GM12878 (cell line): ENCODE measurements at regions not wholly inside any gene's neighbourhood (a gene's known extent, or its start where the extent isn't known, plus 50 kb on each side); places are given as distances from the start of the nearest gene placed in this dataset.

Experiments used
- ATAC-seq: fragments of 200-7000 bp; cut with Tn5 transposase; 3 replicates; pipeline ENCODE4 v1.9.1; 2020; ENCODE audit warnings: mild to moderate bottlenecking, moderate library complexity
- BruUV-seq: library from RNA; stranded (reverse); fragments of 400-500 nt; replicated peaks from 2 replicates; lab custom pipeline; 2021; lab: Mats Ljungman, UMichigan
- CTCF ChIA-PET: fragments of 300-600 bp; sonication (Branson Sonifier 250); formaldehyde crosslinking; extraction: SDS; loops from one replicate; lab custom pipeline; 2021; ENCODE audit warnings: inconsistent platforms; lab: Yijun Ruan, JAX
- POLR2A ChIA-PET: fragments of 350-600 bp; formaldehyde crosslinking; extraction: SDS; loops from one replicate; lab custom pipeline; 2021; ENCODE audit warnings: inconsistent platforms; lab: Charles Lee
- RAD21 ChIA-PET: fragments of 300-600 bp; sonication (Branson Sonifier 250); formaldehyde crosslinking; loops from one replicate; lab custom pipeline; 2023; ENCODE audit warnings: antibody characterized with exemption; ENCODE audit not compliant: unreplicated experiment; lab: Charles Lee
- SMC1A ChIA-PET: fragments of 300-600 bp; sonication (Branson Sonifier 250); formaldehyde crosslinking; loops from one replicate; lab custom pipeline; 2023; ENCODE audit not compliant: unreplicated experiment, uncharacterized antibody; lab: Charles Lee
- DNase-seq: peaks from one replicate; pipeline ENCODE4 v3.0.0-alpha.2; 2011; ENCODE audit warnings: low read depth, low spot score
- FAIRE-seq: peaks from 3 replicates; lab custom pipeline; 2011; peaks lifted over from hg19 to GRCh38; lab: Jason Lieb, UNC
- H2AFZ ChIP-seq: 2 replicates; pipeline ENCODE4 v1.6.0; 2011; ENCODE audit warnings: low read depth, low read length, control low read depth; ENCODE audit not compliant: control insufficient read depth
- H3K27ac ChIP-seq: 2 replicates; pipeline ENCODE4 v1.5.1; 2011; ENCODE audit warnings: control low read depth; ENCODE audit not compliant: control insufficient read depth, insufficient read depth
- H3K27me3 ChIP-seq, 2 experiments: replicated peaks in 1 of 2; 2 replicates each; pipeline versions ENCODE4 v1.6.0 to v1.6.1; 2011; ENCODE audit warnings: low read length in 1 of 2; ENCODE audit not compliant: control insufficient read depth in 2 of 2, insufficient read depth in 2 of 2
- H3K36me3 ChIP-seq, 2 experiments: 2 replicates each; pipeline ENCODE4 v1.5.1; 2011; ENCODE audit warnings: low read length in 1 of 2; ENCODE audit not compliant: control insufficient read depth in 2 of 2, insufficient read depth in 2 of 2
- H3K4me1 ChIP-seq: 2 replicates; pipeline ENCODE4 v1.6.1; 2011; ENCODE audit warnings: mild to moderate bottlenecking, low read length, moderate library complexity, mixed read lengths; ENCODE audit not compliant: control insufficient read depth, insufficient read depth
- H3K4me2 ChIP-seq: 2 replicates; pipeline ENCODE4 v1.6.0; 2011; ENCODE audit warnings: control low read depth; ENCODE audit not compliant: control insufficient read depth, insufficient read depth
- H3K4me3 ChIP-seq: fragments of 200-600 bp; sonication (generic); 2 replicates; pipeline ENCODE4 v1.5.1; 2016
- H3K79me2 ChIP-seq: 2 replicates; pipeline ENCODE4 v1.6.0; 2011; ENCODE audit warnings: low read length; ENCODE audit not compliant: control insufficient read depth, insufficient read depth
- H3K9ac ChIP-seq: 2 replicates; pipeline ENCODE4 v1.8.0; 2011; ENCODE audit warnings: low read length, control low read depth, mixed read lengths; ENCODE audit not compliant: control insufficient read depth, insufficient read depth
- H3K9me3 ChIP-seq: replicated peaks from 3 replicates; pipeline ENCODE4 v1.5.1; 2011; ENCODE audit warnings: mild to moderate bottlenecking, low read length; ENCODE audit not compliant: control insufficient read depth, insufficient read depth
- H4K20me1 ChIP-seq: 2 replicates; pipeline ENCODE4 v1.6.0; 2011; ENCODE audit not compliant: control insufficient read depth, insufficient read depth
- ESRRA ChIP-seq: IDR thresholded peaks from 2 replicates; pipeline ENCODE4 v1.6.1; 2012; ENCODE audit warnings: mild to moderate bottlenecking, low read length, improper control_type of control experiment
- GABPA ChIP-seq: IDR thresholded peaks from 2 replicates; pipeline ENCODE4 v1.6.1; 2014; ENCODE audit warnings: antibody characterized with exemption, low read depth, mild to moderate bottlenecking, inconsistent platforms
- GATAD2B ChIP-seq: fragments of 450-650 bp; conservative IDR thresholded peaks from 2 replicates; pipeline ENCODE4 v1.6.1; 2017; ENCODE audit warnings: low read depth, mild to moderate bottlenecking, moderate library complexity
- HCFC1 ChIP-seq: fragments of 150-350 bp; IDR thresholded peaks from 2 replicates; pipeline ENCODE4 v1.6.1; 2014; ENCODE audit warnings: low read length
- HDGF ChIP-seq: fragments of 450-650 bp; IDR thresholded peaks from 2 replicates; pipeline ENCODE4 v1.6.1; 2016; ENCODE audit warnings: antibody characterized with exemption
- MXI1 ChIP-seq: fragments of 150-350 bp; IDR thresholded peaks from 2 replicates; pipeline ENCODE4 v1.6.1; 2011; ENCODE audit warnings: low read depth, mild to moderate bottlenecking, inconsistent platforms, low read length, improper control_type of control experiment
- MYC ChIP-seq: IDR thresholded peaks from 2 replicates; pipeline ENCODE4 v1.6.1; 2011; ENCODE audit warnings: mild to moderate bottlenecking, low read length, moderate library complexity, inconsistent platforms; ENCODE audit not compliant: insufficient read depth, insufficient replicate concordance, insufficient read length, severe bottlenecking
- NFYA ChIP-seq: IDR thresholded peaks from 2 replicates; pipeline ENCODE4 v1.6.1; 2011; ENCODE audit warnings: low read depth, mild to moderate bottlenecking, low read length, improper control_type of control experiment, borderline replicate concordance
- NR2F1 ChIP-seq: fragments of 450-650 bp; conservative IDR thresholded peaks from 2 replicates; pipeline ENCODE4 v1.6.1; 2017; ENCODE audit warnings: mild to moderate bottlenecking
- SMAD5 ChIP-seq: IDR thresholded peaks from 2 replicates; pipeline ENCODE4 v1.6.1; 2016; ENCODE audit warnings: antibody characterized with exemption, low read depth
- SREBF1 ChIP-seq: IDR thresholded peaks from 2 replicates; pipeline ENCODE4 v1.6.1; 2012; ENCODE audit warnings: mild to moderate bottlenecking, low read length
- TAF1 ChIP-seq: IDR thresholded peaks from 2 replicates; pipeline ENCODE4 v1.6.1; 2011; ENCODE audit warnings: mild to moderate bottlenecking, low read depth, low read length, borderline replicate concordance
- WGBS: methylation state at CpG from one replicate; pipeline ENCODE4 v1.1.6; 2016; ENCODE audit warnings: low lambda C conversion rate; ENCODE audit not compliant: insufficient replicate concordance, insufficient coverage; ENCODE audit errors: missing lambda C conversion rate; 5-methylcytosine and 5-hydroxymethylcytosine counted together
- in situ Hi-C: fragments of 300-500 bp; cut with MboI; formaldehyde crosslinking; loops from 9 replicates; pipeline ENCODE4 v1.14.3; 2018; ENCODE audit warnings: mixed read lengths
- intact Hi-C: fragments of 100-400 bp; cut with micrococcal nuclease; formaldehyde crosslinking; loops from one replicate; pipeline ENCODE4 v1.14.2; 2022; ENCODE audit not compliant: unreplicated experiment
- TF ChIP-seq, protein P1 (sequence below): fragments of 450-650 bp; IDR thresholded peaks from 2 replicates; pipeline ENCODE4 v1.6.1; 2018; ENCODE audit warnings: mild to moderate bottlenecking, low read depth, moderate library complexity; ENCODE audit not compliant: partially characterized antibody
- TF ChIP-seq, protein P2 (sequence below): IDR thresholded peaks from 2 replicates; pipeline ENCODE4 v1.6.1; 2012; ENCODE audit warnings: low read depth, low read length, improper control_type of control experiment
- TF ChIP-seq, protein P3 (sequence below): fragments of 450-650 bp; IDR thresholded peaks from 2 replicates; pipeline ENCODE4 v1.6.1; 2018; ENCODE audit warnings: borderline replicate concordance, mild to moderate bottlenecking; ENCODE audit not compliant: partially characterized antibody
- TF ChIP-seq, protein P4 (sequence below): fragments of 450-650 bp; IDR thresholded peaks from 2 replicates; pipeline ENCODE4 v1.6.1; 2014; ENCODE audit warnings: mild to moderate bottlenecking
- TF ChIP-seq, protein P5 (sequence below): IDR thresholded peaks from 2 replicates; pipeline ENCODE4 v1.6.1; 2011; ENCODE audit warnings: mild to moderate bottlenecking, low read depth, low read length, moderate library complexity; ENCODE audit not compliant: insufficient replicate concordance

DNA sequence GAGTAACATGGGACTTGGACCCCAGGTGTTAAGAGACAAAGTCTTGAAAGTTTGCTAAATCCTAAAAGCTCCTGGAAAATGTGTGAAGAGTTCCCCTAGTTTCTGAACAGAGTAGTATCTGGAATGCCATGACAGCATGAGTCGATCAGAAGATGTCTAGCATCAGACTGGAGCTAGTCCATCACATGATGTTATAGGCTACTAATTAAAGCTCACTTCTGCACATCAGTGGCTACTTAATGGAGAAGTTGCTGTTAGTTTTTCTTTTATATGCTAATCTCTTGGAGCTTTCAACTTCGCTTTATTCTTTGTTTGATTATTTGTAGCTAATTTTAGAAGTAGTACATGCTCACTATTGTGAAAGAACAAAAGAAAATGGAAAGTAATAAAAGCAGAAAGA is 471.3 kb upstream of the KLF4 start:
- H3K9ac ChIP-seq: no peak overlapping the region
- no peaks in the 10 kb centered on the region for H3K36me3 ChIP-seq
- H3K4me1 ChIP-seq: no peaks in the 10 kb centered on the region
- ATAC-seq (no peak), FAIRE-seq (no peak), DNase-seq (no peak)
- CTCF ChIA-PET: no interaction called here
- no peaks in the 10 kb centered on the region for H4K20me1 ChIP-seq
- 0% methylated on average over 2 of the region's 2 CpGs for WGBS
- H3K27me3 ChIP-seq: no peaks in the 10 kb centered on the region
- POLR2A ChIA-PET: no interaction called here
- in situ Hi-C loops (no loop called here), intact Hi-C loops (no loop called here)
- BruUV-seq: no TSS peak
- no peak overlapping the region for H3K27ac ChIP-seq
- RAD21 ChIA-PET: no interaction called here
- no peak overlapping the region for H3K4me2 ChIP-seq
- H2AFZ ChIP-seq: no peak overlapping the region
- H3K9me3 ChIP-seq: no peaks in the 10 kb centered on the region
- no peaks in the 10 kb centered on the region for H3K79me2 ChIP-seq
- SMC1A ChIA-PET: interaction anchor here (1.0 to 1.2 kb wide), 2 partner anchors 12 to 18 kb away, joined by 3 to 4 read pairs; no protein-coding TSS in a partner anchor
- H3K4me3 ChIP-seq: no peak overlapping the region
- TF ChIP-seq HCFC1 (no peak), GATAD2B (no peak), SMAD5 (no peak), NFYA (no peak), MXI1 (no peak), ESRRA (no peak), TAF1 (no peak), HDGF (no peak), GABPA (no peak), NR2F1 (no peak), MYC (no peak), SREBF1 (no peak)
- TF ChIP-seq, protein P1, sequence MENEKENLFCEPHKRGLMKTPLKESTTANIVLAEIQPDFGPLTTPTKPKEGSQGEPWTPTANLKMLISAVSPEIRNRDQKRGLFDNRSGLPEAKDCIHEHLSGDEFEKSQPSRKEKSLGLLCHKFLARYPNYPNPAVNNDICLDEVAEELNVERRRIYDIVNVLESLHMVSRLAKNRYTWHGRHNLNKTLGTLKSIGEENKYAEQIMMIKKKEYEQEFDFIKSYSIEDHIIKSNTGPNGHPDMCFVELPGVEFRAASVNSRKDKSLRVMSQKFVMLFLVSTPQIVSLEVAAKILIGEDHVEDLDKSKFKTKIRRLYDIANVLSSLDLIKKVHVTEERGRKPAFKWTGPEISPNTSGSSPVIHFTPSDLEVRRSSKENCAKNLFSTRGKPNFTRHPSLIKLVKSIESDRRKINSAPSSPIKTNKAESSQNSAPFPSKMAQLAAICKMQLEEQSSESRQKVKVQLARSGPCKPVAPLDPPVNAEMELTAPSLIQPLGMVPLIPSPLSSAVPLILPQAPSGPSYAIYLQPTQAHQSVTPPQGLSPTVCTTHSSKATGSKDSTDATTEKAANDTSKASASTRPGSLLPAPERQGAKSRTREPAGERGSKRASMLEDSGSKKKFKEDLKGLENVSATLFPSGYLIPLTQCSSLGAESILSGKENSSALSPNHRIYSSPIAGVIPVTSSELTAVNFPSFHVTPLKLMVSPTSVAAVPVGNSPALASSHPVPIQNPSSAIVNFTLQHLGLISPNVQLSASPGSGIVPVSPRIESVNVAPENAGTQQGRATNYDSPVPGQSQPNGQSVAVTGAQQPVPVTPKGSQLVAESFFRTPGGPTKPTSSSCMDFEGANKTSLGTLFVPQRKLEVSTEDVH: no peak
- TF ChIP-seq, protein P2, sequence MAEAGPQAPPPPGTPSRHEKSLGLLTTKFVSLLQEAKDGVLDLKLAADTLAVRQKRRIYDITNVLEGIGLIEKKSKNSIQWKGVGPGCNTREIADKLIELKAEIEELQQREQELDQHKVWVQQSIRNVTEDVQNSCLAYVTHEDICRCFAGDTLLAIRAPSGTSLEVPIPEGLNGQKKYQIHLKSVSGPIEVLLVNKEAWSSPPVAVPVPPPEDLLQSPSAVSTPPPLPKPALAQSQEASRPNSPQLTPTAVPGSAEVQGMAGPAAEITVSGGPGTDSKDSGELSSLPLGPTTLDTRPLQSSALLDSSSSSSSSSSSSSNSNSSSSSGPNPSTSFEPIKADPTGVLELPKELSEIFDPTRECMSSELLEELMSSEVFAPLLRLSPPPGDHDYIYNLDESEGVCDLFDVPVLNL: no peak
- TF ChIP-seq, protein P3, sequence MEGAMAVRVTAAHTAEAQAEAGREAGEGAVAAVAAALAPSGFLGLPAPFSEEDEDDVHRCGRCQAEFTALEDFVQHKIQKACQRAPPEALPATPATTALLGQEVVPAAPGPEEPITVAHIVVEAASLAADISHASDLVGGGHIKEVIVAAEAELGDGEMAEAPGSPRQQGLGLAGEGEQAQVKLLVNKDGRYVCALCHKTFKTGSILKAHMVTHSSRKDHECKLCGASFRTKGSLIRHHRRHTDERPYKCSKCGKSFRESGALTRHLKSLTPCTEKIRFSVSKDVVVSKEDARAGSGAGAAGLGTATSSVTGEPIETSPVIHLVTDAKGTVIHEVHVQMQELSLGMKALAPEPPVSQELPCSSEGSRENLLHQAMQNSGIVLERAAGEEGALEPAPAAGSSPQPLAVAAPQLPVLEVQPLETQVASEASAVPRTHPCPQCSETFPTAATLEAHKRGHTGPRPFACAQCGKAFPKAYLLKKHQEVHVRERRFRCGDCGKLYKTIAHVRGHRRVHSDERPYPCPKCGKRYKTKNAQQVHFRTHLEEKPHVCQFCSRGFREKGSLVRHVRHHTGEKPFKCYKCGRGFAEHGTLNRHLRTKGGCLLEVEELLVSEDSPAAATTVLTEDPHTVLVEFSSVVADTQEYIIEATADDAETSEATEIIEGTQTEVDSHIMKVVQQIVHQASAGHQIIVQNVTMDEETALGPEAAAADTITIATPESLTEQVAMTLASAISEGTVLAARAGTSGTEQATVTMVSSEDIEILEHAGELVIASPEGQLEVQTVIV: no peak
- TF ChIP-seq, protein P4, sequence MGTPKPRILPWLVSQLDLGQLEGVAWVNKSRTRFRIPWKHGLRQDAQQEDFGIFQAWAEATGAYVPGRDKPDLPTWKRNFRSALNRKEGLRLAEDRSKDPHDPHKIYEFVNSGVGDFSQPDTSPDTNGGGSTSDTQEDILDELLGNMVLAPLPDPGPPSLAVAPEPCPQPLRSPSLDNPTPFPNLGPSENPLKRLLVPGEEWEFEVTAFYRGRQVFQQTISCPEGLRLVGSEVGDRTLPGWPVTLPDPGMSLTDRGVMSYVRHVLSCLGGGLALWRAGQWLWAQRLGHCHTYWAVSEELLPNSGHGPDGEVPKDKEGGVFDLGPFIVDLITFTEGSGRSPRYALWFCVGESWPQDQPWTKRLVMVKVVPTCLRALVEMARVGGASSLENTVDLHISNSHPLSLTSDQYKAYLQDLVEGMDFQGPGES: no peak
- TF ChIP-seq, protein P5, sequence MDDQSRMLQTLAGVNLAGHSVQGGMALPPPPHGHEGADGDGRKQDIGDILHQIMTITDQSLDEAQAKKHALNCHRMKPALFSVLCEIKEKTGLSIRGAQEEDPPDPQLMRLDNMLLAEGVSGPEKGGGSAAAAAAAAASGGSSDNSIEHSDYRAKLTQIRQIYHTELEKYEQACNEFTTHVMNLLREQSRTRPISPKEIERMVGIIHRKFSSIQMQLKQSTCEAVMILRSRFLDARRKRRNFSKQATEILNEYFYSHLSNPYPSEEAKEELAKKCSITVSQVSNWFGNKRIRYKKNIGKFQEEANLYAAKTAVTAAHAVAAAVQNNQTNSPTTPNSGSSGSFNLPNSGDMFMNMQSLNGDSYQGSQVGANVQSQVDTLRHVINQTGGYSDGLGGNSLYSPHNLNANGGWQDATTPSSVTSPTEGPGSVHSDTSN: no peak
